22Rv1 (cell line): ENCODE measurements at regions not wholly inside any gene's neighbourhood (a gene's known extent, or its start where the extent isn't known, plus 50 kb on each side); places are given as distances from the start of the nearest gene placed in this dataset.

Experiments used
- ZFX ChIP-seq: fragments of 450-650 bp; IDR thresholded peaks from 2 replicates; pipeline ENCODE4 v1.6.1; 2017; ENCODE audit warnings: antibody characterized with exemption, borderline replicate concordance
- TF ChIP-seq, protein P1 (sequence below): fragments of 450-650 bp; IDR thresholded peaks from 2 replicates; pipeline ENCODE4 v1.5.1; 2017; ENCODE audit warnings: mild to moderate bottlenecking

DNA sequence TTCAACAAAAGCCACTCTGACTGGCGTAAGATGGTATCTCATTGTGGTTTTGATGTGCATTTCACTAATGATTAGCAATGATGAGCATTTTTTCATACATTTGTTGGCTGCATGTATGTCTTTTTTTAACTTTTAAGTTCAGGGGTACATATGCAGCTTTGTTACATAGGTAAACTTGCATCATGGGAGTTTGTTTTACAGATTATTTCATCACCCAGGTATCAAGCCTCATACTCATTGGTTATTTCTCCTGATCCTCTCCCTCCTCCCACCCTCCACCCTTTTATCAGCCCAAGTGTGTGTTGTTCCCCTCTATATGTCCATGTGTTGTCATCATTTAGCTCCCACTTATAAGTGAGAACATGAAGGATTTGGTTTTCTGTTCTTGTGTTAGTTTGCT, 154.1 kb upstream of the POGK start:
- TF ChIP-seq, protein P1, sequence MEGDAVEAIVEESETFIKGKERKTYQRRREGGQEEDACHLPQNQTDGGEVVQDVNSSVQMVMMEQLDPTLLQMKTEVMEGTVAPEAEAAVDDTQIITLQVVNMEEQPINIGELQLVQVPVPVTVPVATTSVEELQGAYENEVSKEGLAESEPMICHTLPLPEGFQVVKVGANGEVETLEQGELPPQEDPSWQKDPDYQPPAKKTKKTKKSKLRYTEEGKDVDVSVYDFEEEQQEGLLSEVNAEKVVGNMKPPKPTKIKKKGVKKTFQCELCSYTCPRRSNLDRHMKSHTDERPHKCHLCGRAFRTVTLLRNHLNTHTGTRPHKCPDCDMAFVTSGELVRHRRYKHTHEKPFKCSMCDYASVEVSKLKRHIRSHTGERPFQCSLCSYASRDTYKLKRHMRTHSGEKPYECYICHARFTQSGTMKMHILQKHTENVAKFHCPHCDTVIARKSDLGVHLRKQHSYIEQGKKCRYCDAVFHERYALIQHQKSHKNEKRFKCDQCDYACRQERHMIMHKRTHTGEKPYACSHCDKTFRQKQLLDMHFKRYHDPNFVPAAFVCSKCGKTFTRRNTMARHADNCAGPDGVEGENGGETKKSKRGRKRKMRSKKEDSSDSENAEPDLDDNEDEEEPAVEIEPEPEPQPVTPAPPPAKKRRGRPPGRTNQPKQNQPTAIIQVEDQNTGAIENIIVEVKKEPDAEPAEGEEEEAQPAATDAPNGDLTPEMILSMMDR, result no peak
- TF ChIP-seq ZFX, result no peak
